Activated naive CD8-positive, alpha-beta T cell treated with anti-CD3 and anti-CD28 coated beads, Interleukin-2, amount 50 U/mL, for 24 hours (primary cell): ENCODE measurements at regions not wholly inside any gene's neighbourhood (a gene's known extent, or its start where the extent isn't known, plus 50 kb on each side); places are given as distances from the start of the nearest gene placed in this dataset.

ENCODE experiments used
- ATAC-seq: fragments of 150-1000 bp; cut with Tn5 transposase; one replicate; pipeline ENCODE4 v1.10.0; 2021
- DNase-seq: peaks from one replicate; pipeline ENCODE4 v3.0.0; 2021
- H3K27ac Mint-ChIP-seq: one replicate; pipeline ENCODE4 v1.8.0; 2021; ENCODE audit warnings: mild to moderate bottlenecking, mixed read lengths
- H3K27me3 Mint-ChIP-seq: one replicate; pipeline ENCODE4 v1.8.0; 2021; ENCODE audit warnings: mixed read lengths
- H3K36me3 Mint-ChIP-seq: one replicate; pipeline ENCODE4 v1.8.0; 2021; ENCODE audit warnings: low read depth, mixed read lengths
- H3K4me1 Mint-ChIP-seq: one replicate; pipeline ENCODE4 v1.8.0; 2021; ENCODE audit warnings: mixed read lengths
- H3K4me3 Mint-ChIP-seq: one replicate; pipeline ENCODE4 v1.8.0; 2021; ENCODE audit warnings: mild to moderate bottlenecking, moderate library complexity, mixed read lengths
- H3K9me3 Mint-ChIP-seq: one replicate; pipeline ENCODE4 v1.8.0; 2021; ENCODE audit warnings: mixed read lengths

DNA sequence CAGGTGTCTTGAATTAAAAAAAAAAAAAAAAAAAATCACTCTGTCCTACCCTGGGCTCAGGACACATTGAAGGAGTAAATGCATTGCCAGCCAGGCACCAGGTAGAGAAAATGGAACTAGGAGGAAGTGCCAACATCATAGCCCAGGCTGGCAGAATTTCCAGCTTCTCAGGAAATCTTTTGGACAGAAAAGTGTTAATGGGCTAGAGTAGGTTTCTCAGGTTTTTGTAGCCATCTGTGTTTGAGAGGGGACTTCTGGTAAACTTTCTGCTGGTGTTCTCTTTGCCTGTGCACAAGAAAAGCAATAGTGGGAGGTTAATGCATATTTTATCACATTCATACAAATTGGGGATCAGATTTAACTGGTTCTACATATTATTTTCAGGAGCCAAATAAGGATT lies 678.3 kb upstream of the NRSN1 start:
- H3K36me3 Mint-ChIP-seq: no peaks in the 10 kb centered on the region
- H3K9me3 Mint-ChIP-seq: peaks cover 3% of the 10 kb centered on the region
- no peak overlapping the region for H3K4me3 Mint-ChIP-seq
- H3K27ac Mint-ChIP-seq: no peak overlapping the region
- no peak for DNase-seq
- no peaks in the 10 kb centered on the region for H3K4me1 Mint-ChIP-seq
- ATAC-seq: no peak
- H3K27me3 Mint-ChIP-seq: no peaks in the 10 kb centered on the region

DNA sequence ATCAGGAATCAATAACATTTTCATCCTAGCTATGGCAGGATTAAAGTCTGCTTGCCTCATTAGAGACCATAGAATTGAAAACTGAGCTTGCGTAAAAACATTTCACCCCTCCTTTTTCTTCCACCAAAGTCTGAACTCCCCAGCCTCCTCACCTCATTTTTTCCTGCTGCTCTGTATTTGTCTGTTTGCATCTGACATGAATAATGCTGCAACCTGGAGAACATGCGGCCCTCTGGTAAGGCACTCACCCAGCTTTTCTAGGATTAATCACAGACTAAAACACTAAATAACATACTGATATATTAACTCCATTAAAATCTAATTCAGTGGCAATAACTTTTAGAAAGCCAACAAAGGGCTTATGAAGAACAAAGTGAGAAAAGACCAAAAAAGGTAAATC lies 677.7 kb upstream of the NRSN1 start:
- H3K27me3 Mint-ChIP-seq: no peaks in the 10 kb centered on the region
- DNase-seq: no peak
- no peaks in the 10 kb centered on the region for H3K36me3 Mint-ChIP-seq
- ATAC-seq: no peak
- H3K4me3 Mint-ChIP-seq: no peak overlapping the region
- peaks cover 5% of the 10 kb centered on the region for H3K9me3 Mint-ChIP-seq
- no peaks in the 10 kb centered on the region for H3K4me1 Mint-ChIP-seq
- H3K27ac Mint-ChIP-seq: no peak overlapping the region

DNA sequence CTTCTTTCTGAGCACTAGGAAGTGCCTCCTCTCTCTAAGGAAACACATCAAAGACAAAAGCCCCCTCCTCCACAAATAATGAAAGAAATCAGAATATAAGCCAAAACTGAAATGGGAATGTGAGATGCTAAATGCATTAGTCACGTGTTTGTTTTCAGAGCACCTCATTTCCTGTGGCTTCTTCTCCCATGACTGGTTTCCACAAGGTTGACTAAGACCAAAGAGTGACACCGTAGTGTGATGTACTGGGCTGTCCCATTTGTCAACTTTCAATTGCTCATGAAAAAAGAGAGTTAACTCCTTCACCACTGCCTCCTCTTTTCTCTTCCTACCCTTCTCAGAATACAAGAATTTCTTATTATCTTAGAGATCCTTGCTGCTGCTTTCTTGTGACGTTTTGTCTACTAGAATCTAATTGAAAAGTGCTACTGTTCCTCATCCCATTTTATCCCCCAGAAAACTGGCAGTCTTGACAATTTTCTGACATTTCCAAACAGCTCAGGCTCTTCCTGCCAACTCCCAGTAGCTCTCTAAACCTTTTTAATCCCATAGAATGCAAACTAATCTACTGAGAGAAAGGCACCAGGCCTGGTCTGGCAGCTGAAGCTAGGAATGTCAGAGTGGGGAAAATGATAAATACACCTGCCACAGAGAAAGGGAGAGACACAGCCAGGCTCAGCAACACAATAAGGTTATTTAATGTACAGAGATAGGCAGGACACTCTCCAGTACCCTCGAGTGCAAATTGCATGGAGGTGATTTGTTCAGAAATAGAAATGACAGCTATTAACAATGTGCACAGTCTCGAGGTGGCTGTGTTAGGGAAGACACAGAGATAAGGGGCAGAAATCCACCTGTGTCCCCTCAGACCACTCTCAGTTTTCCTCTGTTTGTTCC lies 671.7 kb upstream of the NRSN1 start:
- H3K9me3 Mint-ChIP-seq: peaks cover 9% of the 10 kb centered on the region
- ATAC-seq: no peak
- H3K4me3 Mint-ChIP-seq: no peak overlapping the region
- H3K27ac Mint-ChIP-seq: no peak overlapping the region
- H3K4me1 Mint-ChIP-seq: no peaks in the 10 kb centered on the region
- no peak for DNase-seq
- peaks cover 1% of the 10 kb centered on the region for H3K27me3 Mint-ChIP-seq
- no peaks in the 10 kb centered on the region for H3K36me3 Mint-ChIP-seq

DNA sequence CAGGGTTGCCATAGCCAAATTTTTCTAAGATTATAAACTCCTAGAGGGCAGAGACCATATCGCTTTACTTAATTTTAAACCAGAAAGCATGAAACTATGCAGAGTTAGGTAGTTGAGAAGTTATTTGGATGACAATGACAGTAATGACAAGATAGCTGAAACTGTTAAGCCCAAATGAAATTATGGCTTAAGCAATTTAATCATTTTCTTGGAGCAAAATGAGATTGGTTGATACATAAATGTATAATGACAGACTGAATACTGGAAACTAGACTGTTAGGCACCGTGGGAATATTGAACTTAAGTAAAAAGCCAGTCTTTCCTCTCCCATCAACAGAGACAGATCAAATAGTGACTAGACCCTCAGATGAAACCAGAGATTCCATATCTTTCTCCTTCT lies 670.3 kb upstream of the NRSN1 start:
- Mint-ChIP-seq H3K27me3 (peaks cover 1% of the 10 kb centered on the region), H3K4me3 (no peak overlapping the region), H3K9me3 (peaks cover 9% of the 10 kb centered on the region), H3K4me1 (no peaks in the 10 kb centered on the region), H3K27ac (no peak overlapping the region), H3K36me3 (no peaks in the 10 kb centered on the region)
- ATAC-seq (no peak), DNase-seq (no peak)

DNA sequence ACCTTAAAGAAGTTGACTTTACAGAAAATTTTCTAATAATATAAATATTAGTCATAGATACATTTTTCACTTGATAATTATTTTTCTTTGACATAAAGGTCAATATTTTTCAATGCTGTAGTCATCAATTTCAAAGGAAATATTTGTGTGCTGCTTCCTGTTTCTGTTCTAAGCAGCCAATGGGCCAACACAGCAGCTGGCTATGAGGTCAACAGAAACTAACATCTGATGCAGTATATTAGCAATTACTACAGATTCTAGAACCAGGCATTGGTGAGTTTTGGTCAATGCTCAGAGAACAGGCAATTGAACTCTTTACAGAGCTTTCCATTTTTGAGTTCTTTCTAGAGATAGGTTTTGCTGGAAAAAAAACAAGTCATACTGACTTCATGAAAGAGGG lies 669.6 kb upstream of the NRSN1 start:
- DNase-seq: no peak
- Mint-ChIP-seq H3K36me3 (no peaks in the 10 kb centered on the region), H3K27me3 (peaks cover 1% of the 10 kb centered on the region), H3K4me3 (no peak overlapping the region), H3K4me1 (no peaks in the 10 kb centered on the region), H3K27ac (no peak overlapping the region), H3K9me3 (peaks cover 9% of the 10 kb centered on the region)
- ATAC-seq: no peak

DNA sequence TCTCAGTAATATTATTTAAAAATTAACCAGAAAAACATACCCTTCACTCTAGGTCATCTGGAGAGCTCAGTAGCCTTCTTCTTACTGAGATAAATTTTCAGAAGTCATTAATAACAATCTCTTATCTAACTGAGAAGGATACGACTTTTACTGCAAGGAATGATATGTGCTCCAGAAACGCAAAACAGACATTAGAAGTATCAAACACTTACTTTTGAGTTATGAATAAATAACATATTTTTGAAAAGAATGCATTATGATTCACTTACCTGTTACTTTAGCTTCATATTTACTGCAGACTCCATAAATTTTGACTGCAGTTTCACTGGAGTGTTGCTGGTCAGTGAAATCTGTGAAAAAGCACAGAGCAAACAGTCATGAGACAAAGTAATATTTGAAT lies 668.7 kb upstream of the NRSN1 start:
- Mint-ChIP-seq H3K4me1 (no peaks in the 10 kb centered on the region), H3K4me3 (no peak overlapping the region), H3K36me3 (no peaks in the 10 kb centered on the region), H3K9me3 (peaks cover 9% of the 10 kb centered on the region), H3K27me3 (peaks cover 1% of the 10 kb centered on the region), H3K27ac (no peak overlapping the region)
- ATAC-seq (no peak), DNase-seq (no peak)

DNA sequence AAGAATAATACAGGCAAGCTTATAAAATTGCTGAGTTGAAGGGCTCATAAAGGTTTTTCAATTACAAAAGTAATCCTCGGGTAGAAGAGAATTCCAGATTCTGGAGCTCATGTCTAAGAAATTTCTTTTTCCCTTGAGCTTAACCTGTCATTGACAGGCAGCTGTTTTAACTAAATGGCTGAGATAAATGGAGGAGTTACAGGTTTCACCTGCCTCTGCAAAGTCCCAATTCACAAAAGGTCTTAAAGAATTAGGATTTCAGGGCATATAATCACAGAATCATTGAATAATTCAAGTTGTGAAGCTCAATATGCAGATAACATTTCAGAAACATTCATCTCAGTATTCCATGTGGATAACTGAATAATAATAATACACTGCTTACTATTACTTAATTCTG lies 660.1 kb upstream of the NRSN1 start:
- no peak for DNase-seq
- H3K27ac Mint-ChIP-seq: no peak overlapping the region

DNA sequence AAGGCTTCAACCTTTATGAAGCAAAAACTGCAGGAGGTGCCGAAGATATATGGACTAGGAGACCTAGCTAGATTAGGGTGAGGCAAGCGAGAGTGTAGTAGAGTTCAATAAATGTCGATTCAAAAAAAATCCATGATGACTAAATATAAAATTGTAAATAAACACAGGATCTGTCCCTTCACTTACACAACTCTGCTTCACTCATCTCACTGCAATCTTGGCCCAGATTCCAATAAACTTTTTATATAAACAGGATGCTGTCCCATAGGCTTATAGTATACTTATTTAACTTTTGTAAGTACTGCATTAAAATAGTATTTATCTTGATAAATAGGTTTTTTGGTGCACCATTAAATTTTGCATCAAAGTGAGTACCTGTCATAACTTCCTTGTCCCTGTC lies 648.4 kb upstream of the NRSN1 start:
- no peaks in the 10 kb centered on the region for H3K36me3 Mint-ChIP-seq
- H3K4me3 Mint-ChIP-seq: no peak overlapping the region
- peaks cover 18% of the 10 kb centered on the region for H3K9me3 Mint-ChIP-seq
- H3K27ac Mint-ChIP-seq: no peak overlapping the region
- DNase-seq: no peak
- H3K4me1 Mint-ChIP-seq: no peaks in the 10 kb centered on the region
- ATAC-seq: no peak
- no peaks in the 10 kb centered on the region for H3K27me3 Mint-ChIP-seq

More for the DNA sequence above, 660.1 kb upstream of the NRSN1 start:
- no peaks in the 10 kb centered on the region for H3K36me3 Mint-ChIP-seq
- no peak overlapping the region for H3K4me3 Mint-ChIP-seq
- peaks cover 7% of the 10 kb centered on the region for H3K9me3 Mint-ChIP-seq
- ATAC-seq: no peak
- H3K27me3 Mint-ChIP-seq: no peaks in the 10 kb centered on the region
- no peaks in the 10 kb centered on the region for H3K4me1 Mint-ChIP-seq

DNA sequence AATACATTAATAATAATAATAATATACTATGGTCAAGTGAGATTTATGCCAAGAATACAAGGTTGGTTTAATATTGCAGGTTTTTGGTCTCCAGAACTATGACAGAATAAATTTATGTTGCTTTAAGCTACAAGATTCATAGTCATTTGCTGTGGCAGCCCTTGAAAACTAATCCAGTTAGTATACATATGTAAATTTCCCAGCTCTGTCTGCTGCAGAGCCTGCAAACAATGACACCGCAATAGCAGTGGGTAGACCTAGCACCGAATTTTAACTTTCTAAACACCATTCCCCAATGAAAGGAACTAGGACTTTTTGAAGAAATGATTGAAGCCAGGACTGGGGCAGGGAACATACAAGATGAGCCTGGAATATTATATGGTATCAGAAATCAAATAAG lies 647.7 kb upstream of the NRSN1 start:
- Mint-ChIP-seq H3K4me3 (no peak overlapping the region), H3K36me3 (no peaks in the 10 kb centered on the region), H3K27me3 (no peaks in the 10 kb centered on the region), H3K4me1 (no peaks in the 10 kb centered on the region), H3K27ac (no peak overlapping the region), H3K9me3 (peaks cover 18% of the 10 kb centered on the region)
- DNase-seq: no peak
- ATAC-seq: no peak

DNA sequence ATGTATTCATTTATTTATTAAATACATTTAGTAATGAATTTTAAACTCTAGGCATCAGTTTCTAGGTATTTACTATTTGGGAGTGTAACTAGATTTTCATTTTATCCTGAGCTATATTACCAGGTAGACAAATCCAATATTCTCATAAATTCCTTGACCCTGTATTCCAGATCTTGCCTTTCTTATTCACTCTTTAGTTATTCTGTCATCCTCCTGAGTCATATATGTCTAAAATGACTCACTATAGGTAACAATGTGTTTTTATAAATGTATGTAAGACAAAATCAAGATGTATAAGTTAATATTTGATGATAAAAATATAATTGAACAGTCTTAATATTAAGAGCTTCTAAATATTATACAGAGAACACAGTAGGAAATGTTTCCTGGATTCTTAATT lies 642.1 kb upstream of the NRSN1 start:
- no peaks in the 10 kb centered on the region for H3K27me3 Mint-ChIP-seq
- no peaks in the 10 kb centered on the region for H3K36me3 Mint-ChIP-seq
- H3K4me1 Mint-ChIP-seq: no peaks in the 10 kb centered on the region
- peaks cover 3% of the 10 kb centered on the region for H3K9me3 Mint-ChIP-seq
- DNase-seq (no peak), ATAC-seq (no peak)
- no peak overlapping the region for H3K4me3 Mint-ChIP-seq
- H3K27ac Mint-ChIP-seq: no peak overlapping the region

DNA sequence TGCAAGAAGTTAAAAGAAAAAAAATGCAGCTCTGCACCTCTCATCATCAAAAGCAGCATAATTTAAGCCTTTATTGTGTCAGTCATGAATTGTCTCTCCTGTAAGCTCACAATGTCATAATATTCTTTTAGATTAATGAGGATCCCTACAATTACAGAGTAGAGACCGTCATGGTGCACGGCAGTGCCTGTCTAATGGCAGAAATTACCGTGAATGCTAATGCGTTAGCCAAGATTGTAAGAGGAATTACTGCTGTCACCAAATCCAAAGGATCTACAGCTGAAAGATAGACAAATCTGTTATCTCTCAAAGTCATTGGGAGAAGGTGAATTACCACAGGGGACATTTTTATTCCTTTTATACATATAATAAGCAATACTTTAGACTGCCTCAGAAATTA lies 631.6 kb upstream of the NRSN1 start:
- H3K36me3 Mint-ChIP-seq: no peaks in the 10 kb centered on the region
- no peak overlapping the region for H3K27ac Mint-ChIP-seq
- ATAC-seq: no peak
- DNase-seq: no peak
- peaks cover 6% of the 10 kb centered on the region for H3K9me3 Mint-ChIP-seq
- H3K27me3 Mint-ChIP-seq: no peaks in the 10 kb centered on the region
- no peaks in the 10 kb centered on the region for H3K4me1 Mint-ChIP-seq
- H3K4me3 Mint-ChIP-seq: no peak overlapping the region

DNA sequence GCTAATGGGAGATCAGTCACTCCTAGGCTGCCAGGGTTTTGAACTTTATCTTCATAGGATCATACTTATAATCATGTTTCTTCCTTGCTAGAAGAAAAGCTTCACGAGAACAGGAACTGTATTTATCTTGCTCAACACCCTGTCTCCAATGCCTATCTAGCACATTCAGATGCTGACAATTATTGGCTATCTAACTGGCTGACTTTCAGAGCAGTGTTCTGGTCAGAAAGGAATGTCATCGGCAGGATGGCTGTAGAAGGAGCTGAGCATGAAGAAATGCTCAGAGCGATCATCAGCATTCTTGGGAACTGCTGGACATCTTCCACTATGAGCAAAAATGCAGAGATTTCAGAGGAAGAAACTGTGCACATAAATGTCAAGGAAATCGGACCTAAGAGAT lies 628.0 kb upstream of the NRSN1 start:
- H3K4me3 Mint-ChIP-seq: no peak overlapping the region
- ATAC-seq (no peak), DNase-seq (no peak)
- H3K27ac Mint-ChIP-seq: no peak overlapping the region
- no peaks in the 10 kb centered on the region for H3K36me3 Mint-ChIP-seq
- H3K27me3 Mint-ChIP-seq: no peaks in the 10 kb centered on the region
- H3K9me3 Mint-ChIP-seq: no peaks in the 10 kb centered on the region
- no peaks in the 10 kb centered on the region for H3K4me1 Mint-ChIP-seq

DNA sequence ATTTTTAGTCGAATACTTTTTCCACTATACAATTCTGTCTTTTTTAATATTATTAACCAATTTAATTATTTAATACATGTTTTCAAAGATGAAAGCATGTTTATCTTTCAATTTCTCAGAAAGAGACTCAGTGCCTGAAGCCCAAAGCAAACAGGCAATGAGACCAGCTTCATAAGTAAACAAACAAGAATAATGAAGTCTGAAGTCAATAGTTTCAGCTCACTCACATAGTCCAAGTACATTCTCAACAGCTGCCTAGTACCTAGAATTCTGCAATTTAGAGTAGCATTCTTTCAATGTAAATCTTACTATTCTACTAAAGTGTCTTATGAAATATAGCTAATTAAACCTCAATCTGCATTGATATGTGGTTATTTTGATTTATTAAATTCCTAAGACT lies 626.5 kb upstream of the NRSN1 start:
- H3K36me3 Mint-ChIP-seq: no peaks in the 10 kb centered on the region
- no peak overlapping the region for H3K4me3 Mint-ChIP-seq
- DNase-seq: no peak
- no peaks in the 10 kb centered on the region for H3K27me3 Mint-ChIP-seq
- H3K9me3 Mint-ChIP-seq: no peaks in the 10 kb centered on the region
- no peak for ATAC-seq
- H3K27ac Mint-ChIP-seq: no peak overlapping the region
- no peaks in the 10 kb centered on the region for H3K4me1 Mint-ChIP-seq

DNA sequence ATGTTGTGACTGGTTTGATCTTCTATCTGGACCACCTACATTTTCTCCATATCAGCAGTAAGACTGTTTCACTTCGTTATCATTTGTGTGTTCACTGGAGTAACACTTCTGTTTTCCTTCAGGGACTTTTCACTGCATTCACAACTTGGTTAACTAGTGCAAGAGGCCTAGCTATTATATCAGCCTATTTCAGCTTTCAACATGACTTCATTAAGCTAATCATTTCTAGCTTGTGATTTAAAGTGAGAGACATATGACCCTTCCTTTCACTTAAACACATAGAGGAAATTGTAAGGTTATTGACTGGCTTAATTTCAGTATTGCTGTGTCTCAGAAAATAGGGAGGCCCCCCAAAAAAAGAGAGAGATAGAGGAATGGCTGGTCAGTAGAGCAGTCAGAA lies 622.8 kb upstream of the NRSN1 start:
- Mint-ChIP-seq H3K9me3 (no peaks in the 10 kb centered on the region), H3K36me3 (no peaks in the 10 kb centered on the region), H3K4me1 (no peaks in the 10 kb centered on the region), H3K4me3 (no peak overlapping the region), H3K27me3 (no peaks in the 10 kb centered on the region), H3K27ac (no peak overlapping the region)
- ATAC-seq (no peak), DNase-seq (no peak)

DNA sequence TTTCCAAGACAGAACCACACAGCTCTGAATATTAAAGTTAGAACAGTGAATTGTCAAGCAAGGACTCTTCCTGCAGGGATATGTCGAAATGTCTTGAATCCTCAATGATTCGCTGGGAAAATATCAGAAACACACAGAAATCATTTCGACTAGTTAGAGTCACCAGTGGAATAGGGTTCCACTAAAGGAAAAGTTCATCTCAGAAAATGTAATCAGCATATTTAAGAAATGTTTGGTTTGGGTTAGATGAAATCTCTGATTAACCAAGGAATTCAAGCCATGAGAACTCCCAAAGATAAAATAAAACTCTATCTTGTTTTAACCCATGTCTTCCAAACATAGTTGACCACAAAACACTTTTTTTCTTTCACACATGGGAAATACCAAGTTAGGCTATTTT lies 621.0 kb upstream of the NRSN1 start:
- no peak for DNase-seq
- ATAC-seq: no peak
- H3K9me3 Mint-ChIP-seq: no peaks in the 10 kb centered on the region
- H3K4me3 Mint-ChIP-seq: no peak overlapping the region
- H3K4me1 Mint-ChIP-seq: no peaks in the 10 kb centered on the region
- H3K36me3 Mint-ChIP-seq: no peaks in the 10 kb centered on the region
- no peaks in the 10 kb centered on the region for H3K27me3 Mint-ChIP-seq
- no peak overlapping the region for H3K27ac Mint-ChIP-seq
